Tibial nerve (tissue), 4 donors: ENCODE measurements at regions not wholly inside any gene's neighbourhood (a gene's known extent, or its start where the extent isn't known, plus 50 kb on each side); places are given as distances from the start of the nearest gene placed in this dataset.

Source experiments
- DNase-seq, 2 donors: peaks; one replicate each; pipeline ENCODE4 v3.0.0-alpha.2; 2019; ENCODE audit warnings: low spot score in 2 of 2
- H3K27ac ChIP-seq, 4 donors: fragments of 200-600 bp; sonication (generic) in 3 of 4; one replicate each; pipeline ENCODE4 v1.5.1; 2017 to 2019; ENCODE audit warnings: mild to moderate bottlenecking in 1 of 4
- H3K27me3 ChIP-seq, 2 donors: fragments of 200-600 bp; sonication (generic) in 1 of 2; one replicate each; pipeline versions ENCODE4 v1.5.1 to v1.6.0; 2017 to 2019
- H3K36me3 ChIP-seq, 3 donors: fragments of 200-600 bp; sonication (generic); one replicate each; pipeline ENCODE4 v1.5.1; 2018 to 2019
- H3K4me1 ChIP-seq, 4 donors: fragments of 200-600 bp; sonication (generic) in 3 of 4; one replicate each; pipeline ENCODE4 v1.5.1; 2017 to 2019
- H3K4me3 ChIP-seq, 4 donors: fragments of 200-600 bp; sonication (generic) in 3 of 4; one replicate each; pipeline ENCODE4 v1.5.1; 2017 to 2019; ENCODE audit warnings: mild to moderate bottlenecking in 1 of 4, moderate library complexity in 1 of 4
- H3K9me3 ChIP-seq, 4 donors: fragments of 200-600 bp; sonication (generic) in 3 of 4; one replicate each; pipeline ENCODE4 v1.5.1; 2017 to 2019
- CTCF ChIP-seq, 5 experiments: fragments of 200-600 bp in 3 of 5; fragments of 450-650 bp in 2 of 5; sonication (generic) in 3 of 5; IDR thresholded peaks; one replicate each; pipeline ENCODE4 v1.5.1; 2016 to 2019; ENCODE audit warnings: antibody characterized with exemption in 5 of 5, mild to moderate bottlenecking in 3 of 5, moderate library complexity in 2 of 5
- EP300 ChIP-seq, 2 donors: sonication (generic); formaldehyde crosslinking; IDR thresholded peaks; one replicate each; pipeline ENCODE4 v1.6.1; 2017; ENCODE audit warnings: antibody characterized with exemption in 2 of 2, mild to moderate bottlenecking in 1 of 2
- POLR2A ChIP-seq, 2 donors: fragments of 450-650 bp; IDR thresholded peaks; one replicate each; pipeline ENCODE4 v1.6.1; 2017; ENCODE audit warnings: antibody characterized with exemption in 2 of 2, mild to moderate bottlenecking in 2 of 2, moderate library complexity in 2 of 2
- WGBS, 2 donors: methylation state at CpG; one replicate each; pipeline ENCODE4 v1.1.5; 2018; 5-methylcytosine and 5-hydroxymethylcytosine counted together

- no peak for TF ChIP-seq POLR2A (IDR thresholded peaks at IDR 0.05)
- no peak for TF ChIP-seq CTCF (IDR thresholded peaks at IDR 0.05)
- no peak for TF ChIP-seq EP300 (IDR thresholded peaks at IDR 0.05)
- DNase-seq, result no peak
- H3K27me3 ChIP-seq, result no peaks in the 10 kb centered on the region
- H3K9me3 ChIP-seq, result peaks cover 0 to 25% (median 0%) of the 10 kb centered on the region in 4 donors
- H3K4me3 ChIP-seq, result no peak overlapping the region
- no peaks in the 10 kb centered on the region for H3K4me1 ChIP-seq
- H3K27ac ChIP-seq, result no peak overlapping the region
- 79 to 93% methylated on average over 1 of the region's 1 CpG for WGBS, 2 donors
- no peaks in the 10 kb centered on the region for H3K36me3 ChIP-seq
Measured at GRCh38 chr14:88989911-88990310, 165.5 kb downstream of the TTC8 start.

GRCh38 chr14:88990856-88991255 is 166.4 kb downstream of the TTC8 start:
- no peaks in the 10 kb centered on the region for H3K36me3 ChIP-seq
- no peaks in the 10 kb centered on the region for H3K27me3 ChIP-seq
- WGBS, 2 donors, result 75 to 83% methylated on average over 1 of the region's 1 CpG
- TF ChIP-seq POLR2A (IDR thresholded peaks at IDR 0.05) (no peak), CTCF (IDR thresholded peaks at IDR 0.05) (no peak), EP300 (IDR thresholded peaks at IDR 0.05) (no peak)
- no peak overlapping the region for H3K4me3 ChIP-seq
- DNase-seq, result no peak
- no peak overlapping the region for H3K27ac ChIP-seq
- H3K9me3 ChIP-seq, result peaks cover 0 to 25% (median 0%) of the 10 kb centered on the region in 4 donors
- H3K4me1 ChIP-seq, result no peaks in the 10 kb centered on the region

GRCh38 chr14:88992011-88992410 is 167.6 kb downstream of the TTC8 start:
- Histone ChIP-seq H3K4me1 (no peaks in the 10 kb centered on the region), H3K27me3 (no peaks in the 10 kb centered on the region), H3K4me3 (no peak overlapping the region), H3K27ac (no peak overlapping the region), H3K9me3 (peaks cover 0 to 25% (median 0%) of the 10 kb centered on the region in 4 donors), H3K36me3 (no peaks in the 10 kb centered on the region)
- WGBS, 2 donors, result 59 to 62% methylated on average over 3 of the region's 3 CpGs
- no peak for DNase-seq
- TF ChIP-seq POLR2A (IDR thresholded peaks at IDR 0.05) (no peak), CTCF (IDR thresholded peaks at IDR 0.05) (no peak), EP300 (IDR thresholded peaks at IDR 0.05) (no peak)

- no peaks in the 10 kb centered on the region for H3K36me3 ChIP-seq
- WGBS, 2 donors, result 77 to 88% methylated on average over 2 of the region's 2 CpGs
- H3K4me3 ChIP-seq, result no peak overlapping the region
- no peak for TF ChIP-seq EP300 (IDR thresholded peaks at IDR 0.05)
- TF ChIP-seq POLR2A (IDR thresholded peaks at IDR 0.05), result no peak
- TF ChIP-seq CTCF (IDR thresholded peaks at IDR 0.05), result no peak
- no peaks in the 10 kb centered on the region for H3K4me1 ChIP-seq
- no peak for DNase-seq
- H3K27me3 ChIP-seq, result no peaks in the 10 kb centered on the region
- peaks cover 0 to 12% (median 0%) of the 10 kb centered on the region in 4 donors for H3K9me3 ChIP-seq
- no peak overlapping the region for H3K27ac ChIP-seq
Measured at GRCh38 chr14:88993946-88994345, 169.5 kb downstream of the TTC8 start.

GRCh38 chr14:88995437-88996198 is 171.2 kb downstream of the TTC8 start:
- Histone ChIP-seq H3K4me3 (no peak overlapping the region), H3K27me3 (no peaks in the 10 kb centered on the region), H3K9me3 (peaks cover 0 to 9% (median 0%) of the 10 kb centered on the region in 4 donors), H3K27ac (no peak overlapping the region), H3K36me3 (no peaks in the 10 kb centered on the region), H3K4me1 (no peaks in the 10 kb centered on the region)
- DNase-seq, result no peak
- 57 to 66% methylated on average over 9 of the region's 9 CpGs for WGBS, 2 donors
- TF ChIP-seq CTCF (IDR thresholded peaks at IDR 0.05), result no peak
